Uterus (tissue), 3 donors: ENCODE measurements at regions not wholly inside any gene's neighbourhood (a gene's known extent, or its start where the extent isn't known, plus 50 kb on each side); places are given as distances from the start of the nearest gene placed in this dataset.
A peak's percentile ranks its signal among the peaks of the same experiment; 100 is the strongest.

ENCODE experiments used
- DNase-seq, 2 donors: peaks; one replicate each; pipeline ENCODE4 v3.0.0-alpha.2; 2019 to 2020
- H3K27ac ChIP-seq, 2 donors: fragments of 200-600 bp; sonication (generic); 1 replicate in 1 of 2; 2 replicates in 1 of 2; pipeline ENCODE4 v1.5.1; 2016 to 2018
- H3K27me3 ChIP-seq, 2 donors: fragments of 200-600 bp; sonication (generic); one replicate each; pipeline ENCODE4 v1.5.1; 2018 to 2019; ENCODE audit warnings: control low read depth in 1 of 2
- H3K36me3 ChIP-seq, 2 donors: fragments of 200-600 bp; sonication (generic); one replicate each; pipeline ENCODE4 v1.5.1; 2019; ENCODE audit warnings: control low read depth in 1 of 2
- H3K4me1 ChIP-seq, 2 donors: fragments of 200-600 bp; sonication (generic); one replicate each; pipeline ENCODE4 v1.5.1; 2018 to 2019; ENCODE audit warnings: control low read depth in 1 of 2
- H3K4me3 ChIP-seq, 2 donors: fragments of 200-600 bp; sonication (generic); 1 replicate in 1 of 2; 2 replicates in 1 of 2; pipeline ENCODE4 v1.5.1; 2018 to 2019; ENCODE audit warnings: mild to moderate bottlenecking in 1 of 2
- H3K9me3 ChIP-seq, 2 donors: fragments of 200-600 bp; sonication (generic); one replicate each; pipeline ENCODE4 v1.5.1; 2019; ENCODE audit warnings: control low read depth in 1 of 2
- CTCF ChIP-seq, 4 experiments: fragments of 200-600 bp in 2 of 4; fragments of 450-650 bp in 2 of 4; sonication (generic) in 2 of 4; IDR thresholded peaks; one replicate each; pipeline ENCODE4 v1.5.1; 2016 to 2019; ENCODE audit warnings: antibody characterized with exemption in 4 of 4, mild to moderate bottlenecking in 2 of 4, moderate library complexity in 1 of 4
- POLR2A ChIP-seq, 2 donors: fragments of 450-650 bp; IDR thresholded peaks; one replicate each; pipeline ENCODE4 v1.6.1; 2016; ENCODE audit warnings: antibody characterized with exemption in 2 of 2, mild to moderate bottlenecking in 1 of 2, moderate library complexity in 1 of 2
- intact Hi-C: fragments of 100-400 bp; cut with DNase I; formaldehyde crosslinking; loops from one replicate; pipeline ENCODE4 v1.15.1; 2023; ENCODE audit warnings: low total_unique reads
- donor health status: DM: yes; HTN: yes; CAD: no.

DNA sequence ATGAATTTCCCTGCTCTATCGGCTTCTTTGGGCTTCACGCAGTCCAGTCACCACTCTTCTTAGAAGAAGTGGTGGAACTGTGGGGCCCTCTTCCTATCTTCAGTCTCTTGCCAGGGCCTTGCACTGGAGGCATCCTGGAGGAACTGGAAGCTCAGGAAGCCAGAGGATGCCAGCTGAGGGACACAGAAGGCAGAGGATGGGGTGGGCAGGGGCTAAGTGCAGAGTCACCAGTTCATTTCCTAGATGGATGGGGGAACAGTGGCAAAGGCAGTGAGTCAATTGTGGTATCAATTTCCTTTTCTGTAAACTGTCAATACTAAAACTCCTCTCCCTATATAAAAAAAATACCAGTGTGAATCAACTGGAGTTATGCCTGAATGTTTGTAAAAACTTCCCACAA, 419.7 kb downstream of the KLF12 start:
- Histone ChIP-seq H3K9me3 (no peaks in the 10 kb centered on the region), H3K4me3 (no peak overlapping the region), H3K4me1 (no peaks in the 10 kb centered on the region), H3K27ac (no peak overlapping the region), H3K36me3 (no peaks in the 10 kb centered on the region), H3K27me3 (no peaks in the 10 kb centered on the region)
- intact Hi-C loops = no loop called here
- TF ChIP-seq POLR2A (IDR thresholded peaks at IDR 0.05) = no peak
- no peak for TF ChIP-seq CTCF (IDR thresholded peaks at IDR 0.05)
- no peak for DNase-seq

DNA sequence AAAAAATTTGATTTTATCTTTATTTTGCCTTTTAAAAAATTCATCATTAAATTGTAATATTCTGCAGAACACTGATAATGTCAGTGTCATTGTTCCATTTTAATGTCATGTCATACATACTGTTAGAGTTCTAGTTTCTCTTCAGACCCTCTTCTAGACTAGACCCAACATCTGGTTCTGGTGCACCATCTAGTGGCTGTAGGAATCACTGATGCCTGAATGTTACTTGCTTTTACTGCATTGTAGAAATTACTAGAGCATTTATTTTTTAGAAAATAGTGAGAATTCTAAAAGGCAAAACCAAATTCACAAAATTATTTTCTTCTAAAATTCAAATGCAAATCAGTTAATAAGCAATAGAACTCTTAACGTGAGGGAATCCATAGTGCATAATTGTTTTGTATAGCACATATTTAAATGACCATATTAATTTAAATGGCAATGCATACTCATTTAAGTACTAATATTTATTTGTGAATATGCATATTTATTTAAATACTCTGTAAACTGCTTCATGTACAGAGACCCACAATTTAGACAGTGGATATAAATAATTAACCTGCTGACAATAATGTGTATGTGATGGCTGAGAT, 425.7 kb downstream of the KLF12 start:
- no peaks in the 10 kb centered on the region for H3K27me3 ChIP-seq
- DNase-seq = peak; percentile 19 to 23
- TF ChIP-seq CTCF (IDR thresholded peaks at IDR 0.05) (peak; percentile 40 to 69 (median 52)), POLR2A (IDR thresholded peaks at IDR 0.05) (no peak)
- H3K4me1 ChIP-seq = no peaks in the 10 kb centered on the region
- H3K4me3 ChIP-seq = no peak overlapping the region
- no peak overlapping the region for H3K27ac ChIP-seq
- H3K9me3 ChIP-seq = no peaks in the 10 kb centered on the region
- intact Hi-C loops = no loop called here
- H3K36me3 ChIP-seq = no peaks in the 10 kb centered on the region

GRCh38 chr13:73704587-73704986, 429.6 kb downstream of the KLF12 start:
- Histone ChIP-seq H3K27me3 (no peaks in the 10 kb centered on the region), H3K4me1 (no peaks in the 10 kb centered on the region), H3K4me3 (no peak overlapping the region), H3K27ac (no peak overlapping the region), H3K36me3 (no peaks in the 10 kb centered on the region), H3K9me3 (no peaks in the 10 kb centered on the region)
- intact Hi-C loops = no loop called here
- no peak for TF ChIP-seq CTCF (IDR thresholded peaks at IDR 0.05)
- TF ChIP-seq POLR2A (IDR thresholded peaks at IDR 0.05) = no peak
- DNase-seq = no peak

DNA sequence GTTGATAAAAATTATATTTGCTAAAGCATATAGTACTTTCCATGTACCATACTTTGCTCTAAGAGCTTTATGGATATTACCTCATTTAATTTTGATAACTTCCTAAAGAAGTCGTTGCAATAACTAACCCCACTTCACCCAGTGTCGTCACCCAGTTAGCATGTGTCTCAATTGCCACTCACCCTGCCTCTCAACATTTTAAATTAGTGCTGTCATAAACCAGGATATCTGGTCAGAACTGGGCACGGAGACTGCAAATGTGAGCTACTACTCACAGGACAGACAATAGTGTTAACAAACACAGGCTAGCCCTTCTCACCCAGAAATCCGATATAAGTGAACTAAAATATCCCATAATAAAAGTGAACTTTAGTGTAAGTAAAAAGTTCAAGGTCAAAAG, 430.6 kb downstream of the KLF12 start:
- no peaks in the 10 kb centered on the region for H3K9me3 ChIP-seq
- DNase-seq = no peak
- TF ChIP-seq POLR2A (IDR thresholded peaks at IDR 0.05) = no peak
- no peak for TF ChIP-seq CTCF (IDR thresholded peaks at IDR 0.05)
- H3K4me3 ChIP-seq = no peak overlapping the region
- no peaks in the 10 kb centered on the region for H3K27me3 ChIP-seq
- H3K4me1 ChIP-seq = no peaks in the 10 kb centered on the region
- H3K36me3 ChIP-seq = no peaks in the 10 kb centered on the region
- no peak overlapping the region for H3K27ac ChIP-seq
- intact Hi-C loops = no loop called here

GRCh38 chr13:73702419-73703071, 431.7 kb downstream of the KLF12 start:
- TF ChIP-seq POLR2A (IDR thresholded peaks at IDR 0.05) (no peak), CTCF (IDR thresholded peaks at IDR 0.05) (no peak)
- no peaks in the 10 kb centered on the region for H3K9me3 ChIP-seq
- H3K4me1 ChIP-seq = no peaks in the 10 kb centered on the region
- H3K27ac ChIP-seq = no peak overlapping the region
- intact Hi-C loops = no loop called here
- H3K27me3 ChIP-seq = no peaks in the 10 kb centered on the region
- H3K4me3 ChIP-seq = no peak overlapping the region
- no peaks in the 10 kb centered on the region for H3K36me3 ChIP-seq
- no peak for DNase-seq
